ENCODE measurements at regions not wholly inside any gene's neighbourhood (a gene's known extent, or its start where the extent isn't known, plus 50 kb on each side); places are given as distances from the start of the nearest gene placed in this dataset.

GRCh38 chr17:36861531-36861930 is 75.7 kb upstream of the LHX1 start:
- no peaks in the 10 kb centered on the region for H3K79me2 ChIP-seq (ENCODE audit: control insufficient read depth, insufficient read depth, low read length)
- intact Hi-C loops (cut with micrococcal nuclease): no loop called here

DNA sequence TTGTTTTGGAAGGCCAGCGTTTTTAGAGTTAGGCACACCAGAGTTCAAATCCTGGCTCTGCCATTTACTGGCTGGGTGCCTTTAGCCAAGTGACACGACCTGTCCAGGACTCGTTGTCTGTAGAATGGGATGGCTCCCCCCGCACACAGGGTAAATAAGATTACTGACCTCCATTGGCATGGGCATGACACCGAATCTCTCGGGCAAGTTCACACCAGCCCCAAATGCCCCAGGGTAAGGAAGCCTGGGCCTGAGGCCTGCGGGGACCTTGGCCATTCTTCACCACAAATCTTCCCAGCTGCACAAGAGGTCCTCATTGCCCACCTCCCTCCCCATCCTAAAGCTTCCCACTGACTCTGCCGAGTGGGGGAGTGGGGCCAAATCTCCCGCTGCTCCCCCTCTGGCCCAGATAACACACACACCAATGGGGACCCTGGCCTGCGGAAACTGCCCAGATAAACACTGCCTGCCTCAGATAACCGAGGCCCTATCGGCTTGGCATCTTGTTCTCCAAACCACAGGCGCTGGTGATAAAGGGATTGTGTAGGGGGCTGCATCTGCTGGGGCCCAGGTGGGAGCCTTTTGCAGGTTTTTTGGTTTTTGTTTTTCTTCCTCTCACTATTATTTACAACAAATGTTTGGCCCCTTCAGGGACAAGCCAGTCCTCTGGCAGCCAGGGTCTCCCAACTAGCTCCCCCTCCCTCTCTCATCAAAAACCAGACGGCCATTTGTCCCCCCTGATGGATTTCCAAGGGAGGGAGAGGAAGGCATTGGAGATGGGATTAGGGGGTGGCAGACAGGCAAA is 75.0 kb upstream of the LHX1 start:
- no peaks in the 10 kb centered on the region for H3K36me3 ChIP-seq (replicated peaks in 1 of 2; ENCODE audit: control extremely low read depth in 1 of 2, control insufficient read depth in 1 of 2, extremely low read depth in 1 of 2, insufficient read depth in 2 of 2, low read length in 1 of 2)
- no peaks in the 10 kb centered on the region for H3K4me1 Mint-ChIP-seq
- peaks cover 0 to 6% (median 0%) of the 10 kb centered on the region in 4 experiments for H3K27me3 ChIP-seq (replicated peaks in 1 of 4; ENCODE audit: control extremely low read depth in 1 of 4, control insufficient read depth in 3 of 4, insufficient read depth in 4 of 4, low read length in 3 of 4)
- POLR2A ChIA-PET: no interaction called here
- H3K79me2 ChIP-seq (ENCODE audit: control insufficient read depth, insufficient read depth, low read length): no peaks in the 10 kb centered on the region
- no peak overlapping the region for H3K27ac ChIP-seq (ENCODE audit: low read length in 2 of 2)
- no peak overlapping the region for H3K4me3 ChIP-seq (ENCODE audit: control extremely low read depth in 1 of 5, extremely low read depth in 1 of 5, insufficient read depth in 1 of 5, low read depth in 2 of 5, low read length in 4 of 5)
- no peak overlapping the region for H3K27ac Mint-ChIP-seq
- peaks cover 24% of the 10 kb centered on the region for H3K27me3 Mint-ChIP-seq
- H3K9me3 ChIP-seq (ENCODE audit: control extremely low read depth in 1 of 3, control insufficient read depth in 2 of 3, insufficient read depth in 1 of 3, low read length in 2 of 3): no peaks in the 10 kb centered on the region
- no peak overlapping the region for H2AFZ ChIP-seq (ENCODE audit: insufficient read depth, low read depth, low read length, poor library complexity, severe bottlenecking)
- TF ChIP-seq, protein P1, sequence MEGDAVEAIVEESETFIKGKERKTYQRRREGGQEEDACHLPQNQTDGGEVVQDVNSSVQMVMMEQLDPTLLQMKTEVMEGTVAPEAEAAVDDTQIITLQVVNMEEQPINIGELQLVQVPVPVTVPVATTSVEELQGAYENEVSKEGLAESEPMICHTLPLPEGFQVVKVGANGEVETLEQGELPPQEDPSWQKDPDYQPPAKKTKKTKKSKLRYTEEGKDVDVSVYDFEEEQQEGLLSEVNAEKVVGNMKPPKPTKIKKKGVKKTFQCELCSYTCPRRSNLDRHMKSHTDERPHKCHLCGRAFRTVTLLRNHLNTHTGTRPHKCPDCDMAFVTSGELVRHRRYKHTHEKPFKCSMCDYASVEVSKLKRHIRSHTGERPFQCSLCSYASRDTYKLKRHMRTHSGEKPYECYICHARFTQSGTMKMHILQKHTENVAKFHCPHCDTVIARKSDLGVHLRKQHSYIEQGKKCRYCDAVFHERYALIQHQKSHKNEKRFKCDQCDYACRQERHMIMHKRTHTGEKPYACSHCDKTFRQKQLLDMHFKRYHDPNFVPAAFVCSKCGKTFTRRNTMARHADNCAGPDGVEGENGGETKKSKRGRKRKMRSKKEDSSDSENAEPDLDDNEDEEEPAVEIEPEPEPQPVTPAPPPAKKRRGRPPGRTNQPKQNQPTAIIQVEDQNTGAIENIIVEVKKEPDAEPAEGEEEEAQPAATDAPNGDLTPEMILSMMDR (IDR thresholded peaks at IDR 0.05): no peak
- no peak for TF ChIP-seq EZH2 (IDR thresholded peaks at IDR 0.05; ENCODE audit: borderline replicate concordance, insufficient read depth, low read depth, low read length, poor library complexity, severe bottlenecking)
- ATAC-seq (ENCODE audit: low read depth) (no peak), DNase-seq (no peak)
- H3K4me1 ChIP-seq (ENCODE audit: control insufficient read depth in 2 of 2, insufficient read depth in 2 of 2, low read length in 2 of 2): no peaks in the 10 kb centered on the region
- whole genome bisulfite sequencing (ENCODE audit: insufficient coverage): 88% methylated on average over 9 of the region's 14 CpGs
- no peaks in the 10 kb centered on the region for H4K20me1 ChIP-seq (ENCODE audit: control insufficient read depth, insufficient read depth, low read length, poor library complexity, severe bottlenecking)
- CTCF ChIA-PET: no interaction called here
- H3K4me3 Mint-ChIP-seq: no peak overlapping the region
- H3K9ac ChIP-seq (ENCODE audit: low read length): no peak overlapping the region
- no peak overlapping the region for H3K4me2 ChIP-seq (replicated peaks; ENCODE audit: low read depth, low read length, poor library complexity, severe bottlenecking)
- no peaks in the 10 kb centered on the region for H3K9me3 Mint-ChIP-seq (ENCODE audit: insufficient read depth)
- intact Hi-C loops (cut with micrococcal nuclease): no loop called here

More at GRCh38 chr17:36861531-36861930, 75.7 kb upstream of the LHX1 start:
- Histone ChIP-seq H2AFZ (ENCODE audit: insufficient read depth, low read depth, low read length, poor library complexity, severe bottlenecking) (no peak overlapping the region), H3K27me3 (replicated peaks in 1 of 4; ENCODE audit: control extremely low read depth in 1 of 4, control insufficient read depth in 3 of 4, insufficient read depth in 4 of 4, low read length in 3 of 4) (peaks cover 0 to 6% (median 0%) of the 10 kb centered on the region in 4 experiments), H3K9me3 (ENCODE audit: control extremely low read depth in 1 of 3, control insufficient read depth in 2 of 3, insufficient read depth in 1 of 3, low read length in 2 of 3) (no peaks in the 10 kb centered on the region), H3K4me2 (replicated peaks; ENCODE audit: low read depth, low read length, poor library complexity, severe bottlenecking) (no peak overlapping the region), H3K36me3 (replicated peaks in 1 of 2; ENCODE audit: control extremely low read depth in 1 of 2, control insufficient read depth in 1 of 2, extremely low read depth in 1 of 2, insufficient read depth in 2 of 2, low read length in 1 of 2) (no peaks in the 10 kb centered on the region), H3K9ac (ENCODE audit: low read length) (no peak overlapping the region), H3K4me1 (ENCODE audit: control insufficient read depth in 2 of 2, insufficient read depth in 2 of 2, low read length in 2 of 2) (no peaks in the 10 kb centered on the region), H3K4me3 (ENCODE audit: control extremely low read depth in 1 of 5, extremely low read depth in 1 of 5, insufficient read depth in 1 of 5, low read depth in 2 of 5, low read length in 4 of 5) (no peak overlapping the region), H4K20me1 (ENCODE audit: control insufficient read depth, insufficient read depth, low read length, poor library complexity, severe bottlenecking) (no peaks in the 10 kb centered on the region), H3K27ac (ENCODE audit: low read length in 2 of 2) (no peak overlapping the region)
- H3K27me3 Mint-ChIP-seq: peaks cover 28% of the 10 kb centered on the region
- H3K27ac Mint-ChIP-seq: no peak overlapping the region
- TF ChIP-seq EZH2 (IDR thresholded peaks at IDR 0.05; ENCODE audit: borderline replicate concordance, insufficient read depth, low read depth, low read length, poor library complexity, severe bottlenecking): no peak
- TF ChIP-seq, protein P1 (IDR thresholded peaks at IDR 0.05): no peak
- DNase-seq (no peak), ATAC-seq (ENCODE audit: low read depth) (no peak)
- H3K4me3 Mint-ChIP-seq: no peak overlapping the region
- CTCF ChIA-PET: no interaction called here
- POLR2A ChIA-PET: no interaction called here
- no peaks in the 10 kb centered on the region for H3K4me1 Mint-ChIP-seq
- WGBS (ENCODE audit: insufficient coverage): 98% methylated on average over 5 of the region's 6 CpGs
- no peaks in the 10 kb centered on the region for H3K9me3 Mint-ChIP-seq (ENCODE audit: insufficient read depth)

All from B cell (primary cell).